A673 (cell line): ENCODE measurements at regions not wholly inside any gene's neighbourhood (a gene's known extent, or its start where the extent isn't known, plus 50 kb on each side); places are given as distances from the start of the nearest gene placed in this dataset.

Experiments
- BruUV-seq: library from RNA; stranded (reverse); fragments of 400-500 nt; replicated peaks from 2 replicates; lab custom pipeline; 2021; lab: Mats Ljungman, UMichigan
- CTCF ChIA-PET: fragments of 300-600 bp; sonication (Branson Sonifier 250); formaldehyde crosslinking; loops from one replicate; lab custom pipeline; 2022; ENCODE audit warnings: antibody characterized with exemption; lab: Charles Lee
- POLR2A ChIA-PET: fragments of 300-600 bp; sonication (Branson Sonifier 250); formaldehyde crosslinking; loops from one replicate; lab custom pipeline; 2022; ENCODE audit warnings: antibody characterized with exemption; ENCODE audit not compliant: low non-redundant PET; lab: Charles Lee
- DNase-seq: peaks from one replicate; pipeline ENCODE4 v3.0.0-alpha.2; 2015; ENCODE audit warnings: low spot score
- H3K27ac ChIP-seq: fragments of 200-600 bp; sonication (generic); 2 replicates; pipeline ENCODE4 v1.5.1; 2016; ENCODE audit warnings: mixed run types, low read depth, mild to moderate bottlenecking, mixed read lengths, antibody characterized with exemption, low read length; ENCODE audit not compliant: poor library complexity, severe bottlenecking
- H3K27me3 ChIP-seq: fragments of 200-600 bp; sonication (generic); replicated peaks from 2 replicates; pipeline ENCODE4 v1.6.1; 2017; ENCODE audit warnings: mixed run types, low read depth, mild to moderate bottlenecking, mixed read lengths, antibody characterized with exemption, low read length; ENCODE audit not compliant: insufficient read depth, poor library complexity
- H3K36me3 ChIP-seq: fragments of 200-600 bp; sonication (generic); 2 replicates; pipeline ENCODE4 v1.6.1; 2016; ENCODE audit warnings: mixed run types, mild to moderate bottlenecking, mixed read lengths, antibody characterized with exemption, low read length; ENCODE audit not compliant: insufficient read depth, poor library complexity, severe bottlenecking
- H3K4me1 ChIP-seq: fragments of 200-600 bp; sonication (generic); 2 replicates; pipeline ENCODE4 v1.6.1; 2017; ENCODE audit warnings: mixed run types, mild to moderate bottlenecking, mixed read lengths, antibody characterized with exemption, low read length; ENCODE audit not compliant: insufficient read depth, poor library complexity, severe bottlenecking
- H3K4me3 ChIP-seq: fragments of 200-600 bp; sonication (generic); 2 replicates; pipeline ENCODE4 v1.5.1; 2016; ENCODE audit warnings: low read depth, mixed run types, mild to moderate bottlenecking, mixed read lengths, low read length; ENCODE audit not compliant: poor library complexity, severe bottlenecking
- H3K9me3 ChIP-seq: fragments of 200-600 bp; sonication (generic); 2 replicates; pipeline ENCODE4 v1.6.1; 2016; ENCODE audit warnings: mixed run types, low read depth, mild to moderate bottlenecking, mixed read lengths, antibody characterized with exemption, low read length; ENCODE audit not compliant: poor library complexity, severe bottlenecking
- CTCF ChIP-seq: fragments of 300-800, 200-600 bp; sonication (generic); conservative IDR thresholded peaks from 2 replicates; pipeline ENCODE4 v1.5.1; 2017; ENCODE audit warnings: low read depth, mild to moderate bottlenecking, antibody characterized with exemption, low read length, moderate library complexity, mixed read lengths
- EZH2 ChIP-seq: fragments of 200-600 bp; sonication (generic); IDR thresholded peaks from 2 replicates; pipeline ENCODE4 v1.6.1; 2017; ENCODE audit warnings: borderline replicate concordance, low read depth, mild to moderate bottlenecking, mixed read lengths, antibody characterized with exemption, low read length; ENCODE audit not compliant: poor library complexity, severe bottlenecking
- intact Hi-C: fragments of 100-400 bp; cut with micrococcal nuclease; formaldehyde crosslinking; loops from one replicate; pipeline ENCODE4 v1.10.0; 2022; ENCODE audit not compliant: unreplicated experiment

GRCh38 chr1:95752515-95753381 is 518.7 kb downstream of the RWDD3 start:
- Histone ChIP-seq H3K9me3 (no peaks in the 10 kb centered on the region), H3K27ac (no peak overlapping the region), H3K36me3 (no peaks in the 10 kb centered on the region), H3K4me1 (no peaks in the 10 kb centered on the region), H3K27me3 (no peaks in the 10 kb centered on the region), H3K4me3 (no peak overlapping the region)
- ChIA-PET CTCF (no interaction called here), POLR2A (no interaction called here)
- intact Hi-C loops = no loop called here
- no TSS peak for BruUV-seq
- no peak for TF ChIP-seq EZH2
- no peak for TF ChIP-seq CTCF
- no peak for DNase-seq

GRCh38 chr1:95753382-95754016 is 519.5 kb downstream of the RWDD3 start:
- ChIA-PET POLR2A (no interaction called here), CTCF (no interaction called here)
- Histone ChIP-seq H3K27me3 (no peaks in the 10 kb centered on the region), H3K36me3 (no peaks in the 10 kb centered on the region), H3K4me3 (no peak overlapping the region), H3K4me1 (no peaks in the 10 kb centered on the region), H3K27ac (no peak overlapping the region), H3K9me3 (no peaks in the 10 kb centered on the region)
- no peak for DNase-seq
- BruUV-seq = no TSS peak
- TF ChIP-seq CTCF (no peak), EZH2 (no peak)
- intact Hi-C loops = no loop called here

- POLR2A ChIA-PET = no interaction called here
- intact Hi-C loops = no loop called here
- CTCF ChIA-PET = no interaction called here
- BruUV-seq = no TSS peak
- no peak for DNase-seq
- Histone ChIP-seq H3K27me3 (no peaks in the 10 kb centered on the region), H3K4me1 (no peaks in the 10 kb centered on the region), H3K36me3 (no peaks in the 10 kb centered on the region), H3K4me3 (no peak overlapping the region), H3K9me3 (no peaks in the 10 kb centered on the region), H3K27ac (no peak overlapping the region)
- TF ChIP-seq CTCF (no peak), EZH2 (no peak)
These were observed 520.4 kb downstream of the RWDD3 start for GRCh38 chr1:95754412-95754811.
